Stimulated activated CD4-positive, alpha-beta T cell treated with anti-CD3 and anti-CD28 coated beads, Interleukin-12 subunit alpha, Interleukin-12 subunit beta, amount 100 ng/mL, for 4 hours (primary cell): ENCODE measurements at regions not wholly inside any gene's neighbourhood (a gene's known extent, or its start where the extent isn't known, plus 50 kb on each side); places are given as distances from the start of the nearest gene placed in this dataset.
"Not testable (repeated sequence)": the region's sequence is repeated elsewhere in the genome, so short reads cannot be mapped to it uniquely, and the experiment has no call there.

Experiments
- DNase-seq: peaks from one replicate; pipeline ENCODE4 v3.0.0-alpha.2; 2020

GRCh38 chr3:26291840-26292239 is 330.7 kb upstream of the LRRC3B start:
- DNase-seq, result no peak

- no peak for DNase-seq
Measured at GRCh38 chr3:26292780-26293179, 329.8 kb upstream of the LRRC3B start.

- DNase-seq, result no peak
Measured at GRCh38 chr3:26293329-26293844, 329.2 kb upstream of the LRRC3B start.

- DNase-seq, result no peak
Measured at GRCh38 chr3:26307192-26307591, 315.4 kb upstream of the LRRC3B start.

- DNase-seq, result no peak
Measured at GRCh38 chr3:26307787-26308186, 314.8 kb upstream of the LRRC3B start.

- no peak for DNase-seq
Measured at GRCh38 chr3:26308454-26308853, 314.1 kb upstream of the LRRC3B start.

- DNase-seq, result not testable (repeated sequence)
Measured at GRCh38 chr3:26309536-26309935, 313.0 kb upstream of the LRRC3B start.

GRCh38 chr3:26312816-26313215 is 309.8 kb upstream of the LRRC3B start:
- no peak for DNase-seq

- DNase-seq, result no peak
Measured at GRCh38 chr3:26316472-26316871, 306.1 kb upstream of the LRRC3B start.

GRCh38 chr3:26323741-26324140 is 298.8 kb upstream of the LRRC3B start:
- not testable (repeated sequence) for DNase-seq

GRCh38 chr3:26340001-26340400 is 282.6 kb upstream of the LRRC3B start:
- DNase-seq, result no peak

- DNase-seq, result no peak
Measured at GRCh38 chr3:26343647-26344046, 278.9 kb upstream of the LRRC3B start.

- no peak for DNase-seq
Measured at GRCh38 chr3:26345613-26346012, 277.0 kb upstream of the LRRC3B start.

GRCh38 chr3:26346497-26346896 is 276.1 kb upstream of the LRRC3B start:
- no peak for DNase-seq

- DNase-seq, result no peak
Measured at GRCh38 chr3:26347150-26347549, 275.4 kb upstream of the LRRC3B start.

GRCh38 chr3:26350853-26351252 is 271.7 kb upstream of the LRRC3B start:
- DNase-seq, result no peak

GRCh38 chr3:26353097-26353496 is 269.5 kb upstream of the LRRC3B start:
- no peak for DNase-seq

- DNase-seq, result no peak
Measured at GRCh38 chr3:26358405-26358804, 264.2 kb upstream of the LRRC3B start.

GRCh38 chr3:26365706-26366105 is 256.9 kb upstream of the LRRC3B start:
- no peak for DNase-seq

- DNase-seq, result no peak
Measured at GRCh38 chr3:26368312-26368711, 254.3 kb upstream of the LRRC3B start.

GRCh38 chr3:26369133-26369532 is 253.4 kb upstream of the LRRC3B start:
- DNase-seq, result no peak

- no peak for DNase-seq
Measured at GRCh38 chr3:26375843-26376530, 246.6 kb upstream of the LRRC3B start.

GRCh38 chr3:26381411-26381810 is 241.2 kb upstream of the LRRC3B start:
- no peak for DNase-seq

- DNase-seq, result no peak
Measured at GRCh38 chr3:26406636-26407035, 215.9 kb upstream of the LRRC3B start.

GRCh38 chr3:26418553-26418952 is 204.0 kb upstream of the LRRC3B start:
- DNase-seq, result no peak
